NB4 (cell line): ENCODE measurements at regions not wholly inside any gene's neighbourhood (a gene's known extent, or its start where the extent isn't known, plus 50 kb on each side); places are given as distances from the start of the nearest gene placed in this dataset.

Experiments used
- MYC ChIP-seq: IDR thresholded peaks from 2 replicates; pipeline ENCODE4 v1.6.1; 2011; ENCODE audit warnings: low read depth, low read length
- POLR2A ChIP-seq: IDR thresholded peaks from 2 replicates; pipeline ENCODE4 v1.6.1; 2011; ENCODE audit warnings: mild to moderate bottlenecking; ENCODE audit not compliant: insufficient read length; ENCODE audit errors: extremely low read depth
- TF ChIP-seq, protein P1 (sequence below): IDR thresholded peaks from one replicate; pipeline ENCODE4 v1.5.1; 2012; ENCODE audit warnings: low read depth, low read length
- TF ChIP-seq, protein P2 (sequence below): IDR thresholded peaks from 2 replicates; pipeline ENCODE4 v1.6.1; 2011; ENCODE audit warnings: low read depth, low read length

DNA sequence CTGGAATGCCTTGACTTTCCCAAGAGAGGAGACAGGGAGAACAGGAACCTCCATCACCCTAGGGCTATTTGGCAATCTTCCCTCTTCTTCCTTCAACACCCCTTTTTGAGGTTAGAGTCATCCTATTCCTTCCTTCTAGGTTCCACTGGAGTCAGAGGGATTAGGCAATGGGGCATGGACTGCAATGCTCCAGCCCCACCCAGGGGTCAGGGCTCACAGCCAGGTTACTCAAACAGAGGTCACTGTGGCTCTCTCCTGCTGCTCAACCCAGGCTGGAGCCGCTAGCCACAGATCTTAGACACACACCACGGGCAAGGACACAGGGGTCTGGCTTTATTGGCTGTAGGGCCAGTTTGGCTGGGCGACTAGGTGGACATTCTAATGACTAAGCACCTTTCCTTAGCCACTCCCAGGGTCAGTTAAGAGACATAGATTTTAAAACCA lies 145.5 kb upstream of the NRIP1 start:
- TF ChIP-seq, protein P1, sequence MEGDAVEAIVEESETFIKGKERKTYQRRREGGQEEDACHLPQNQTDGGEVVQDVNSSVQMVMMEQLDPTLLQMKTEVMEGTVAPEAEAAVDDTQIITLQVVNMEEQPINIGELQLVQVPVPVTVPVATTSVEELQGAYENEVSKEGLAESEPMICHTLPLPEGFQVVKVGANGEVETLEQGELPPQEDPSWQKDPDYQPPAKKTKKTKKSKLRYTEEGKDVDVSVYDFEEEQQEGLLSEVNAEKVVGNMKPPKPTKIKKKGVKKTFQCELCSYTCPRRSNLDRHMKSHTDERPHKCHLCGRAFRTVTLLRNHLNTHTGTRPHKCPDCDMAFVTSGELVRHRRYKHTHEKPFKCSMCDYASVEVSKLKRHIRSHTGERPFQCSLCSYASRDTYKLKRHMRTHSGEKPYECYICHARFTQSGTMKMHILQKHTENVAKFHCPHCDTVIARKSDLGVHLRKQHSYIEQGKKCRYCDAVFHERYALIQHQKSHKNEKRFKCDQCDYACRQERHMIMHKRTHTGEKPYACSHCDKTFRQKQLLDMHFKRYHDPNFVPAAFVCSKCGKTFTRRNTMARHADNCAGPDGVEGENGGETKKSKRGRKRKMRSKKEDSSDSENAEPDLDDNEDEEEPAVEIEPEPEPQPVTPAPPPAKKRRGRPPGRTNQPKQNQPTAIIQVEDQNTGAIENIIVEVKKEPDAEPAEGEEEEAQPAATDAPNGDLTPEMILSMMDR = no peak
- TF ChIP-seq POLR2A (no peak), MYC (no peak)
- TF ChIP-seq, protein P2, sequence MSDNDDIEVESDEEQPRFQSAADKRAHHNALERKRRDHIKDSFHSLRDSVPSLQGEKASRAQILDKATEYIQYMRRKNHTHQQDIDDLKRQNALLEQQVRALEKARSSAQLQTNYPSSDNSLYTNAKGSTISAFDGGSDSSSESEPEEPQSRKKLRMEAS = no peak
